OCI-LY3 (cell line): ENCODE measurements at regions not wholly inside any gene's neighbourhood (a gene's known extent, or its start where the extent isn't known, plus 50 kb on each side); places are given as distances from the start of the nearest gene placed in this dataset.

Experiments used
- EZH2phosphoT487 ChIP-seq: fragments of 200-600 bp; shearing (Covaris generic); IDR thresholded peaks from 2 replicates; pipeline ENCODE4 v1.6.1; 2018; ENCODE audit warnings: antibody characterized with exemption, mixed run types, low read depth
- TF ChIP-seq, protein P1 (sequence below): fragments of 200-600, 300-600 bp; sonication (generic); IDR thresholded peaks from 2 replicates; pipeline ENCODE4 v1.5.1; 2014; ENCODE audit warnings: antibody characterized with exemption, low read length, low read depth

- TF ChIP-seq, protein P1, sequence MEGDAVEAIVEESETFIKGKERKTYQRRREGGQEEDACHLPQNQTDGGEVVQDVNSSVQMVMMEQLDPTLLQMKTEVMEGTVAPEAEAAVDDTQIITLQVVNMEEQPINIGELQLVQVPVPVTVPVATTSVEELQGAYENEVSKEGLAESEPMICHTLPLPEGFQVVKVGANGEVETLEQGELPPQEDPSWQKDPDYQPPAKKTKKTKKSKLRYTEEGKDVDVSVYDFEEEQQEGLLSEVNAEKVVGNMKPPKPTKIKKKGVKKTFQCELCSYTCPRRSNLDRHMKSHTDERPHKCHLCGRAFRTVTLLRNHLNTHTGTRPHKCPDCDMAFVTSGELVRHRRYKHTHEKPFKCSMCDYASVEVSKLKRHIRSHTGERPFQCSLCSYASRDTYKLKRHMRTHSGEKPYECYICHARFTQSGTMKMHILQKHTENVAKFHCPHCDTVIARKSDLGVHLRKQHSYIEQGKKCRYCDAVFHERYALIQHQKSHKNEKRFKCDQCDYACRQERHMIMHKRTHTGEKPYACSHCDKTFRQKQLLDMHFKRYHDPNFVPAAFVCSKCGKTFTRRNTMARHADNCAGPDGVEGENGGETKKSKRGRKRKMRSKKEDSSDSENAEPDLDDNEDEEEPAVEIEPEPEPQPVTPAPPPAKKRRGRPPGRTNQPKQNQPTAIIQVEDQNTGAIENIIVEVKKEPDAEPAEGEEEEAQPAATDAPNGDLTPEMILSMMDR: no peak
- no peak for TF ChIP-seq EZH2phosphoT487
Observed at GRCh38 chr12:127655691-127656090, 611.3 kb upstream of the TMEM132C start.
